GM23338 (cell line): ENCODE measurements at regions not wholly inside any gene's neighbourhood (a gene's known extent, or its start where the extent isn't known, plus 50 kb on each side); places are given as distances from the start of the nearest gene placed in this dataset.

Experiments used
- ATAC-seq: fragments of 200-7000 bp; cut with Tn5 transposase; 3 replicates; pipeline ENCODE4 v1.9.1; 2020
- DNase-seq: peaks from one replicate; pipeline ENCODE4 v3.0.0-alpha.2; 2015; ENCODE audit warnings: low spot score
- H2AFZ ChIP-seq: fragments of 200-600 bp; sonication (generic); 2 replicates; pipeline ENCODE4 v1.8.0; 2016; ENCODE audit warnings: antibody characterized with exemption, mild to moderate bottlenecking, moderate library complexity
- H3F3A ChIP-seq: fragments of 200-600 bp; sonication (generic); replicated peaks from 2 replicates; pipeline ENCODE4 v1.8.0; 2017; ENCODE audit warnings: antibody characterized with exemption, mixed run types, low read depth
- H3K27ac ChIP-seq: fragments of 200-600 bp; sonication (generic); 2 replicates; pipeline ENCODE4 v1.6.1; 2016; ENCODE audit warnings: low read depth
- H3K27me3 ChIP-seq: fragments of 200-600 bp; sonication (generic); 2 replicates; pipeline ENCODE4 v1.8.0; 2016; ENCODE audit warnings: mild to moderate bottlenecking, mixed run types, moderate library complexity; ENCODE audit not compliant: insufficient read depth
- H3K36me3 ChIP-seq: fragments of 200-600 bp; sonication (generic); 2 replicates; pipeline ENCODE4 v1.8.0; 2016; ENCODE audit warnings: mild to moderate bottlenecking; ENCODE audit not compliant: insufficient read depth
- H3K4me1 ChIP-seq: fragments of 200-600 bp; sonication (generic); 2 replicates; pipeline ENCODE4 v1.8.0; 2016; ENCODE audit warnings: mild to moderate bottlenecking, moderate library complexity; ENCODE audit not compliant: insufficient read depth
- H3K4me2 ChIP-seq: fragments of 200-600 bp; sonication (generic); 2 replicates; pipeline ENCODE4 v1.7.1; 2017; ENCODE audit warnings: mixed run types
- H3K4me3 ChIP-seq: fragments of 200-600 bp; sonication (generic); 2 replicates; pipeline ENCODE4 v1.6.1; 2016; ENCODE audit warnings: mixed run types
- H3K79me2 ChIP-seq: fragments of 200-600 bp; sonication (generic); replicated peaks from 2 replicates; pipeline ENCODE4 v1.8.0; 2017; ENCODE audit warnings: mild to moderate bottlenecking; ENCODE audit not compliant: insufficient read depth
- H3K9me2 ChIP-seq: fragments of 200-600 bp; sonication (generic); 2 replicates; pipeline ENCODE4 v1.8.0; 2017; ENCODE audit not compliant: insufficient read depth
- H4K20me1 ChIP-seq: fragments of 200-600 bp; sonication (generic); replicated peaks from 2 replicates; pipeline ENCODE4 v1.8.0; 2017; ENCODE audit warnings: mild to moderate bottlenecking; ENCODE audit not compliant: insufficient read depth
- H3K27ac Mint-ChIP-seq: 2 replicates; pipeline ENCODE4 v1.8.0; 2020; ENCODE audit warnings: inconsistent platforms, mild to moderate bottlenecking, moderate library complexity, mixed read lengths
- H3K27me3 Mint-ChIP-seq: 3 replicates; pipeline ENCODE4 v1.8.0; 2022; ENCODE audit warnings: low read depth, mild to moderate bottlenecking, moderate library complexity, mixed read lengths, inconsistent platforms; ENCODE audit not compliant: insufficient read depth, poor library complexity
- H3K36me3 Mint-ChIP-seq: 3 replicates; pipeline ENCODE4 v1.8.0; 2021; ENCODE audit warnings: low read depth, mild to moderate bottlenecking, inconsistent platforms, moderate library complexity, mixed read lengths
- H3K4me1 Mint-ChIP-seq: 3 replicates; pipeline ENCODE4 v1.8.0; 2020; ENCODE audit warnings: mild to moderate bottlenecking, inconsistent platforms, mixed read lengths
- H3K4me3 Mint-ChIP-seq: 3 replicates; pipeline ENCODE4 v1.8.0; 2021; ENCODE audit warnings: moderate library complexity, mild to moderate bottlenecking, inconsistent platforms, mixed read lengths
- H3K9me3 Mint-ChIP-seq: 3 replicates; pipeline ENCODE4 v1.8.0; 2020; ENCODE audit warnings: moderate library complexity, mild to moderate bottlenecking, inconsistent platforms, mixed read lengths
- EZH2 ChIP-seq: fragments of 200-600 bp; sonication (generic); IDR thresholded peaks from one replicate; pipeline ENCODE4 v1.8.0; 2017; ENCODE audit warnings: antibody characterized with exemption, mild to moderate bottlenecking, low read depth; ENCODE audit not compliant: unreplicated experiment
- NANOG ChIP-seq: IDR thresholded peaks from 2 replicates; pipeline ENCODE4 v1.6.1; 2016; ENCODE audit warnings: antibody characterized with exemption, borderline replicate concordance
- REST ChIP-seq: IDR thresholded peaks from one replicate; pipeline ENCODE4 v1.6.1; 2018; ENCODE audit warnings: antibody characterized with exemption; ENCODE audit not compliant: unreplicated experiment
- STAT1 ChIP-seq: IDR thresholded peaks from one replicate; pipeline ENCODE4 v1.6.1; 2016; ENCODE audit warnings: antibody characterized with exemption; ENCODE audit not compliant: unreplicated experiment
- ZNF114 ChIP-seq: fragments of 250-450 bp; sonication (Bioruptor Pico); IDR thresholded peaks from 2 replicates; pipeline ENCODE4 v1.5.0; 2020; ENCODE audit warnings: mild to moderate bottlenecking, moderate library complexity
- ZNF331 ChIP-seq: fragments of 250-450 bp; sonication (Bioruptor Pico); IDR thresholded peaks from 2 replicates; pipeline ENCODE4 v1.5.0; 2020; ENCODE audit warnings: low read depth, mild to moderate bottlenecking, moderate library complexity
- TF ChIP-seq, protein P1 (sequence below), 2 experiments: fragments of 200-600 bp in 1 of 2; sonication (generic) in 1 of 2; conservative IDR thresholded peaks; 2 replicates each; pipeline versions ENCODE4 v1.5.1 to v1.6.1; 2016 to 2017; ENCODE audit warnings: antibody characterized with exemption in 2 of 2, low read depth in 2 of 2, mild to moderate bottlenecking in 2 of 2, moderate library complexity in 1 of 2

DNA sequence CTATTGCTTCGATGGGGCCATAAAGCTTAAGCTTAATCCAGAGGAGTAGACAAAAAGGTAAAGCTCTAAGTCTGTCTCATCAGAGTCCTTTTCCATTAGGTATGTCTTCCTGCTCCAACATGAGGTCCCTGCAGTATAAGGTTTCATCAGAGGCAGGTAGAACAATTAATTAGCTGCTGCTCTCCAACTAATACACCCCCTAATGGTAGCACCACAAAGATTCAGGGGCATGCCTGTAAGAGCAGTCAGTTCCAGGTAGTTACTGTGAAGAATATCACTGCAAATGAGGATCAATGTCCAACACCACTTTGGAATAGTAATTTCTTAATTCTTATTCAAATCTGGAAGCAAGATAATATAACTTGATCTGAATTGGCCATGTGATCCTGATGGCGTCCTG, 160.3 kb upstream of the ESRRG start:
- peaks cover 23% of the 10 kb centered on the region; the same call in 2 of the 3 replicates for H3K4me1 Mint-ChIP-seq
- no peaks in the 10 kb centered on the region for H3F3A ChIP-seq
- no peaks in the 10 kb centered on the region for H3K9me3 Mint-ChIP-seq
- no peaks in the 10 kb centered on the region for H4K20me1 ChIP-seq
- H3K79me2 ChIP-seq = no peaks in the 10 kb centered on the region
- H3K27ac ChIP-seq = no peak overlapping the region
- TF ChIP-seq NANOG = no peak
- TF ChIP-seq, protein P1, sequence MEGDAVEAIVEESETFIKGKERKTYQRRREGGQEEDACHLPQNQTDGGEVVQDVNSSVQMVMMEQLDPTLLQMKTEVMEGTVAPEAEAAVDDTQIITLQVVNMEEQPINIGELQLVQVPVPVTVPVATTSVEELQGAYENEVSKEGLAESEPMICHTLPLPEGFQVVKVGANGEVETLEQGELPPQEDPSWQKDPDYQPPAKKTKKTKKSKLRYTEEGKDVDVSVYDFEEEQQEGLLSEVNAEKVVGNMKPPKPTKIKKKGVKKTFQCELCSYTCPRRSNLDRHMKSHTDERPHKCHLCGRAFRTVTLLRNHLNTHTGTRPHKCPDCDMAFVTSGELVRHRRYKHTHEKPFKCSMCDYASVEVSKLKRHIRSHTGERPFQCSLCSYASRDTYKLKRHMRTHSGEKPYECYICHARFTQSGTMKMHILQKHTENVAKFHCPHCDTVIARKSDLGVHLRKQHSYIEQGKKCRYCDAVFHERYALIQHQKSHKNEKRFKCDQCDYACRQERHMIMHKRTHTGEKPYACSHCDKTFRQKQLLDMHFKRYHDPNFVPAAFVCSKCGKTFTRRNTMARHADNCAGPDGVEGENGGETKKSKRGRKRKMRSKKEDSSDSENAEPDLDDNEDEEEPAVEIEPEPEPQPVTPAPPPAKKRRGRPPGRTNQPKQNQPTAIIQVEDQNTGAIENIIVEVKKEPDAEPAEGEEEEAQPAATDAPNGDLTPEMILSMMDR (conservative IDR thresholded peaks at IDR 0.05; ENCODE audit: low read depth in 2 of 2) = peak; percentile 48
- TF ChIP-seq ZNF331 (CRISPR knock-in tag) = no peak
- TF ChIP-seq STAT1 = no peak
- DNase-seq = peak; percentile 36
- no peak overlapping the region for H3K4me2 ChIP-seq
- H3K27ac Mint-ChIP-seq = no peak overlapping the region
- no peak overlapping the region for H3K4me3 ChIP-seq
- no peak overlapping the region for H3K4me3 Mint-ChIP-seq
- H3K36me3 ChIP-seq = no peaks in the 10 kb centered on the region
- no peaks in the 10 kb centered on the region for H3K27me3 Mint-ChIP-seq
- H3K27me3 ChIP-seq = no peaks in the 10 kb centered on the region
- ATAC-seq = peak; percentile 82
- peaks cover 11% of the 10 kb centered on the region; the same call in 1 of the 2 replicates for H3K4me1 ChIP-seq
- H2AFZ ChIP-seq = no peak overlapping the region
- H3K9me2 ChIP-seq = no peaks in the 10 kb centered on the region
- no peaks in the 10 kb centered on the region for H3K36me3 Mint-ChIP-seq

DNA sequence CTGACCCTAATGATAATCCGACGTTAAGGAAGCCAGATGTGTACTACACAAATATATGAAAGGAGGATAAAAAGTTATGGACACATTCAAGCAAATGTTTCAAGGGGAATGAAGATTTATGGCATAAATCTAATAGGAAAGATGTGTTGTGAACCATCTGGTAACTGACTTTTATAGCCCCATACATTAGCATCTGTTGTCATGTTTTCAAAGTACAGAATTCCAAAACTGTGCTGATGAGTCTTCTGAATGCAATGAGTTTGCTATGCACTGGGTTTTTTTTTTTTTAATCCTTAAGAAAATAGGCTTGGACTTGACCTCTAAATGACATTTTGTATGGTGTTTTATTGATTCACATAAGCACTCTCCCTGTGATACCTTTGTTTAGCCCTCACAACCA, 158.5 kb upstream of the ESRRG start:
- Mint-ChIP-seq H3K27me3 (no peaks in the 10 kb centered on the region), H3K9me3 (no peaks in the 10 kb centered on the region), H3K4me3 (no peak overlapping the region), H3K36me3 (no peaks in the 10 kb centered on the region), H3K4me1 (peaks cover 15% of the 10 kb centered on the region; the same call in 2 of the 3 replicates), H3K27ac (no peak overlapping the region)
- no peaks in the 10 kb centered on the region for H3K4me1 ChIP-seq
- no peak overlapping the region for H3K4me2 ChIP-seq
- TF ChIP-seq ZNF114 (CRISPR knock-in tag) (no peak), ZNF331 (CRISPR knock-in tag) (no peak), REST (no peak), EZH2 (no peak)
- ATAC-seq (no peak), DNase-seq (no peak)
- no peak overlapping the region for H3K27ac ChIP-seq
- no peaks in the 10 kb centered on the region for H3K79me2 ChIP-seq
- no peaks in the 10 kb centered on the region for H3F3A ChIP-seq
- H3K4me3 ChIP-seq = no peak overlapping the region
- no peaks in the 10 kb centered on the region for H3K36me3 ChIP-seq
- no peaks in the 10 kb centered on the region for H3K9me2 ChIP-seq
- H3K27me3 ChIP-seq = no peaks in the 10 kb centered on the region
- H2AFZ ChIP-seq = no peak overlapping the region
- no peaks in the 10 kb centered on the region for H4K20me1 ChIP-seq
